Naive thymus-derived CD4-positive, alpha-beta T cell (primary cell): ENCODE measurements at regions not wholly inside any gene's neighbourhood (a gene's known extent, or its start where the extent isn't known, plus 50 kb on each side); places are given as distances from the start of the nearest gene placed in this dataset.

Source experiments
- ATAC-seq: fragments of 150-1000 bp; cut with Tn5 transposase; 2 replicates; pipeline ENCODE4 v1.10.0; 2021; ENCODE audit warnings: mild to moderate bottlenecking, moderate library complexity
- CTCF ChIA-PET: fragments of 350-600 bp; sonication (Branson Sonifier 250); formaldehyde crosslinking; loops from one replicate; lab custom pipeline; 2021; ENCODE audit warnings: antibody characterized with exemption; lab: Charles Lee
- POLR2A ChIA-PET: fragments of 350-600 bp; sonication (Branson Sonifier 250); formaldehyde crosslinking; loops from one replicate; lab custom pipeline; 2021; ENCODE audit warnings: antibody characterized with exemption, inconsistent platforms; lab: Charles Lee
- DNase-seq, 9 donors: peaks; one replicate each; pipeline versions ENCODE4 v3.0.0 to v3.0.0-alpha.2; 2020 to 2022; ENCODE audit warnings: mixed read lengths in 1 of 9
- H3K27ac ChIP-seq: one replicate; pipeline ENCODE4 v1.7.0; 2013; ENCODE audit warnings: mild to moderate bottlenecking, low read depth, low read length, moderate library complexity
- H3K27me3 ChIP-seq, 2 donors: one replicate each; pipeline ENCODE4 v1.7.0; 2013; ENCODE audit warnings: low read length in 2 of 2, mild to moderate bottlenecking in 2 of 2, moderate library complexity in 2 of 2; ENCODE audit not compliant: control insufficient read depth in 2 of 2, insufficient read depth in 2 of 2
- H3K36me3 ChIP-seq, 3 experiments: 1 replicate in 2 of 3; 2 replicates in 1 of 3; pipeline ENCODE4 v1.7.0; 2013; ENCODE audit warnings: low read length in 3 of 3, mild to moderate bottlenecking in 3 of 3, moderate library complexity in 1 of 3; ENCODE audit not compliant: insufficient read depth in 3 of 3, control insufficient read depth in 2 of 3
- H3K4me1 ChIP-seq, 2 donors: one replicate each; pipeline ENCODE4 v1.7.0; 2013; ENCODE audit warnings: low read length in 2 of 2, mild to moderate bottlenecking in 2 of 2, moderate library complexity in 1 of 2; ENCODE audit not compliant: control insufficient read depth in 2 of 2, insufficient read depth in 2 of 2
- H3K4me3 ChIP-seq: 2 replicates; pipeline ENCODE4 v1.7.0; 2013; ENCODE audit warnings: mild to moderate bottlenecking, low read length
- H3K9me3 ChIP-seq, 3 experiments: 1 replicate in 2 of 3; 2 replicates in 1 of 3; pipeline ENCODE4 v1.7.0; 2013; ENCODE audit warnings: low read length in 3 of 3; ENCODE audit not compliant: control insufficient read depth in 2 of 3
- H3K27ac Mint-ChIP-seq, 9 donors: one replicate each; pipeline ENCODE4 v1.8.0; 2020 to 2022; ENCODE audit warnings: mixed read lengths in 9 of 9, mild to moderate bottlenecking in 8 of 9, moderate library complexity in 5 of 9, inconsistent platforms in 2 of 9
- H3K27me3 Mint-ChIP-seq, 5 donors: one replicate each; pipeline ENCODE4 v1.8.0; 2021 to 2022; ENCODE audit warnings: mixed read lengths in 5 of 5, mild to moderate bottlenecking in 1 of 5
- H3K36me3 Mint-ChIP-seq, 5 donors: one replicate each; pipeline ENCODE4 v1.8.0; 2020 to 2022; ENCODE audit warnings: mixed read lengths in 5 of 5, mild to moderate bottlenecking in 3 of 5, inconsistent platforms in 1 of 5
- H3K4me1 Mint-ChIP-seq, 7 donors: one replicate each; pipeline ENCODE4 v1.8.0; 2020 to 2022; ENCODE audit warnings: mixed read lengths in 7 of 7, mild to moderate bottlenecking in 3 of 7, inconsistent platforms in 1 of 7
- H3K4me3 Mint-ChIP-seq, 10 donors: one replicate each; pipeline ENCODE4 v1.8.0; 2020 to 2022; ENCODE audit warnings: mild to moderate bottlenecking in 10 of 10, mixed read lengths in 10 of 10, moderate library complexity in 6 of 10, inconsistent platforms in 2 of 10
- H3K9me3 Mint-ChIP-seq, 11 donors: one replicate each; pipeline ENCODE4 v1.8.0; 2020 to 2022; ENCODE audit warnings: mixed read lengths in 11 of 11, mild to moderate bottlenecking in 4 of 11, inconsistent platforms in 1 of 11, moderate library complexity in 1 of 11
- intact Hi-C, 2 donors: fragments of 100-400 bp; cut with micrococcal nuclease; formaldehyde crosslinking; loops; one replicate each; pipeline ENCODE4 v1.15.1; 2023

DNA sequence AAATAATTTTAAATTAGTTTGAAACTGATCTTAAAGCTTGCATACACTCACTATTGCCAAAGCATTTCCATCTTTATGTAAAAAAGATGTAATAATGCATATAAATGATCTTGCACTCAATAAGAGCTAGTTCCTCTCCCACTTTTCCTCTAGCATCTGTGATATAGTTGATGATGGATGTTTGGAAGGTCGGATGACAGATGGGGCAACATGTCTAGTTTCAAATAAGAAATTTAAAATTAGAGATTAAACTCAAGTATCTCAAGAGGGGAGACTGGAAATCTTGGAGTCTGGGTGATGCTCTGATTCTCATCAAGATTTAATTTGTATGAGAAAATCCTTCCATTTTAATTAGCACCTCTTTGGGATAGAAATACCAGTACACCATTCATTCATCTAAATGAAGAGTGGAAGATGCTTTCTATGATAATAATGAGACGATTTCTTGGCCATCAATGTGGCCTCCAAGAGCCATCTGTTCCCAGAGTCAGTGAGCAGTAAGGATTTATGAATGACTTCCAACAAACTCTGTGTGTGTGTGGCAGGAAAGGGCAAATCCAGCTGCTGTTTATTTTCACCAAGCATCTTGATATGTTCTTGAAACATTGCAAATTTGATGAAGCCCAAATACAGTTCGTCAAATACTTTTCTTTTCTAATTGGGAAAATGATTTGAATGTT is 616.3 kb upstream of the CDH8 start:
- H3K36me3 ChIP-seq = no peaks in the 10 kb centered on the region
- POLR2A ChIA-PET = no interaction called here
- ATAC-seq = no peak

GRCh38 chr16:62648256-62648655 is 612.0 kb upstream of the CDH8 start:
- Mint-ChIP-seq H3K9me3 (peaks cover 3 to 60% (median 20%) of the 10 kb centered on the region in 11 donors), H3K4me3 (no peak overlapping the region), H3K27me3 (no peaks in the 10 kb centered on the region), H3K27ac (no peak overlapping the region), H3K4me1 (no peaks in the 10 kb centered on the region), H3K36me3 (peaks cover 0 to 3% (median 0%) of the 10 kb centered on the region in 5 donors)
- intact Hi-C loops = no loop called here
- no peaks in the 10 kb centered on the region for H3K36me3 ChIP-seq
- H3K4me1 ChIP-seq = no peaks in the 10 kb centered on the region
- ChIA-PET POLR2A (no interaction called here), CTCF (no interaction called here)
- H3K9me3 ChIP-seq = peaks cover 0 to 6% (median 0%) of the 10 kb centered on the region in 3 experiments
- H3K27me3 ChIP-seq = no peaks in the 10 kb centered on the region
- H3K27ac ChIP-seq = no peak overlapping the region
- no peak overlapping the region for H3K4me3 ChIP-seq
- ATAC-seq = no peak
- no peak for DNase-seq

More for the DNA sequence above, 616.3 kb upstream of the CDH8 start:
- H3K27me3 Mint-ChIP-seq = no peaks in the 10 kb centered on the region
- no peaks in the 10 kb centered on the region for H3K9me3 ChIP-seq
- H3K4me3 Mint-ChIP-seq = no peak overlapping the region
- no peak overlapping the region for H3K4me3 ChIP-seq
- no peaks in the 10 kb centered on the region for H3K4me1 ChIP-seq
- H3K27me3 ChIP-seq = no peaks in the 10 kb centered on the region
- no peak for DNase-seq
- CTCF ChIA-PET = no interaction called here
- H3K27ac ChIP-seq = no peak overlapping the region
- no peaks in the 10 kb centered on the region for H3K4me1 Mint-ChIP-seq
- H3K36me3 Mint-ChIP-seq = no peaks in the 10 kb centered on the region
- H3K9me3 Mint-ChIP-seq = peaks cover 4 to 42% (median 18%) of the 10 kb centered on the region in 11 donors
- no peak overlapping the region for H3K27ac Mint-ChIP-seq
- intact Hi-C loops = no loop called here

DNA sequence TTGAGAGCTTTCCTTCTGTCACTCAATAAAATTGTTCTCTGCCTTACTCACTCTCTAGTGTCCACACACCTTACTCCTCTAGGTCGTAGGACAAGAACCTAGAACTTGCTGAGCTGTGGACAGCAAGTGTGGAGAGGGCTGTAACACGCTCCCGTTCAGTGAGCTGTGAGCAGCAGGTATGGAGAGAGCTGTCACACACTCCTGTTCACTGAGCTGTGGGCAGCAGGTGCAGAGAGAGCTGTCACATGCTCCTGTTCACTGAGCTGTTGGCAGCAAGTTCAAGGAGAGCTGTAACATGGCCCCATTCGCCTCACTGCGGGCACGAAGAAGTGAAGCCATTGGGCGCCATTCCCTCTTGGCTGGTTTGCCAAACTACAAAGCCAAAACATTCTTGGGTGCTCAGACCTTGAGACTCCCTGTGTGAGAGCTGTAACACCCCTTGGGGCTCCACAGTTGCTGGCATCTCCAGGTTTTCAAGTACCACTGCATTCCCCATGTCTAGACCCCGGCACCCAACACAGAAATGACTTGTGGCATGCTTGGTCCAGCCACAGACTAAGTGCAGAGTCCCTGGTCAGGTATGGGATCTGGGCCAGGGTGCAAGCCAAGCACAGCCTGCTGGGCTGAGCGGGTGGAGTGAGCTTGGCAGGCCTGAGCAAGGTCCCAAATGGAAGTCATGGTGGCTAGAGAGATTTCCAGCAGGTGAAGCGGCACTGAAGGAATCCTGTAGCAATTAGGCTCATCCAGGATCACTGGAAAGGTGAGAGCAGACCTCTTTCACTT is 608.0 kb upstream of the CDH8 start:
- ChIA-PET CTCF (no interaction called here), POLR2A (no interaction called here)
- H3K27ac ChIP-seq = no peak overlapping the region
- H3K27me3 ChIP-seq = no peaks in the 10 kb centered on the region
- intact Hi-C loops = no loop called here
- ATAC-seq (no peak), DNase-seq (no peak)
- H3K4me1 ChIP-seq = no peaks in the 10 kb centered on the region
- peaks cover 0 to 5% (median 0%) of the 10 kb centered on the region in 7 donors for H3K4me1 Mint-ChIP-seq
- no peak overlapping the region for H3K4me3 Mint-ChIP-seq
- no peak overlapping the region for H3K4me3 ChIP-seq
- peaks cover 0 to 10% (median 0%) of the 10 kb centered on the region in 5 donors for H3K36me3 Mint-ChIP-seq
- peaks cover 0 to 16% (median 0%) of the 10 kb centered on the region in 3 experiments for H3K9me3 ChIP-seq
- H3K27ac Mint-ChIP-seq = no peak overlapping the region
- no peaks in the 10 kb centered on the region for H3K36me3 ChIP-seq
- H3K27me3 Mint-ChIP-seq = no peaks in the 10 kb centered on the region
- H3K9me3 Mint-ChIP-seq = peaks cover 12 to 66% (median 18%) of the 10 kb centered on the region in 11 donors

- no peak for ATAC-seq
- POLR2A ChIA-PET = no interaction called here
- peaks cover 0 to 16% (median 0%) of the 10 kb centered on the region in 3 experiments for H3K9me3 ChIP-seq
- no peaks in the 10 kb centered on the region for H3K4me1 ChIP-seq
- H3K4me3 ChIP-seq = no peak overlapping the region
- H3K4me3 Mint-ChIP-seq = no peak overlapping the region
- peaks cover 0 to 10% (median 0%) of the 10 kb centered on the region in 5 donors for H3K36me3 Mint-ChIP-seq
- CTCF ChIA-PET = no interaction called here
- H3K27ac ChIP-seq = no peak overlapping the region
- H3K27me3 ChIP-seq = no peaks in the 10 kb centered on the region
- peaks cover 0 to 5% (median 0%) of the 10 kb centered on the region in 7 donors for H3K4me1 Mint-ChIP-seq
- no peaks in the 10 kb centered on the region for H3K27me3 Mint-ChIP-seq
- no peak for DNase-seq
- H3K27ac Mint-ChIP-seq = no peak overlapping the region
- intact Hi-C loops = no loop called here
- peaks cover 1 to 64% (median 18%) of the 10 kb centered on the region in 11 donors for H3K9me3 Mint-ChIP-seq
- no peaks in the 10 kb centered on the region for H3K36me3 ChIP-seq
Measured at GRCh38 chr16:62642677-62643076, 606.4 kb upstream of the CDH8 start.

DNA sequence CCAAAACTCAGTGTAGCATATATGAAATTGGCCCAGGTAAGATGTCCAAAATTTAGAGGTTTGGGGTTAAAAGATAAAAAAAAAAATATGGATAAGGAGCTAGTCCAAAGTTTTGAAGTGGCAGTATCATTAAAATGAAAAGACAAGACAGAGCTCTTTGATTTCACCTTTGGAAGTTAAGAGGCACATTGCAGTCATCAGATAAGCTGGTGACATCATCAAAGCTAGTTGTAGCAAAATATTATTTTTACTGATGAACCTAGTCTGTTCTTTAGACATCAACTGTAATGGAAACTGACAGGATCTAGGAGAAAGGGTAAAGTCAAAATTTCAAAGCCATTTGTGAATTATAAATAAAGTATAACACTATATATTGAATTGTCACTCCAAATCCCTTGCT is 603.7 kb upstream of the CDH8 start:
- H3K4me1 Mint-ChIP-seq = peaks cover 0 to 5% (median 0%) of the 10 kb centered on the region in 7 donors
- H3K4me3 Mint-ChIP-seq = no peak overlapping the region
- DNase-seq (no peak), ATAC-seq (no peak)
- H3K36me3 Mint-ChIP-seq = peaks cover 0 to 7% (median 0%) of the 10 kb centered on the region in 5 donors
- Histone ChIP-seq H3K9me3 (peaks cover 0 to 10% (median 0%) of the 10 kb centered on the region in 3 experiments), H3K4me3 (no peak overlapping the region), H3K36me3 (no peaks in the 10 kb centered on the region), H3K4me1 (no peaks in the 10 kb centered on the region), H3K27me3 (no peaks in the 10 kb centered on the region), H3K27ac (no peak overlapping the region)
- intact Hi-C loops = no loop called here
- H3K27me3 Mint-ChIP-seq = no peaks in the 10 kb centered on the region
- H3K9me3 Mint-ChIP-seq = peaks cover 0 to 57% (median 14%) of the 10 kb centered on the region in 11 donors
- ChIA-PET CTCF (no interaction called here), POLR2A (interaction anchor here (0.7 kb wide), 1 partner anchor 749 kb away, joined by 3 read pairs; no protein-coding TSS in a partner anchor)
- H3K27ac Mint-ChIP-seq = no peak overlapping the region

DNA sequence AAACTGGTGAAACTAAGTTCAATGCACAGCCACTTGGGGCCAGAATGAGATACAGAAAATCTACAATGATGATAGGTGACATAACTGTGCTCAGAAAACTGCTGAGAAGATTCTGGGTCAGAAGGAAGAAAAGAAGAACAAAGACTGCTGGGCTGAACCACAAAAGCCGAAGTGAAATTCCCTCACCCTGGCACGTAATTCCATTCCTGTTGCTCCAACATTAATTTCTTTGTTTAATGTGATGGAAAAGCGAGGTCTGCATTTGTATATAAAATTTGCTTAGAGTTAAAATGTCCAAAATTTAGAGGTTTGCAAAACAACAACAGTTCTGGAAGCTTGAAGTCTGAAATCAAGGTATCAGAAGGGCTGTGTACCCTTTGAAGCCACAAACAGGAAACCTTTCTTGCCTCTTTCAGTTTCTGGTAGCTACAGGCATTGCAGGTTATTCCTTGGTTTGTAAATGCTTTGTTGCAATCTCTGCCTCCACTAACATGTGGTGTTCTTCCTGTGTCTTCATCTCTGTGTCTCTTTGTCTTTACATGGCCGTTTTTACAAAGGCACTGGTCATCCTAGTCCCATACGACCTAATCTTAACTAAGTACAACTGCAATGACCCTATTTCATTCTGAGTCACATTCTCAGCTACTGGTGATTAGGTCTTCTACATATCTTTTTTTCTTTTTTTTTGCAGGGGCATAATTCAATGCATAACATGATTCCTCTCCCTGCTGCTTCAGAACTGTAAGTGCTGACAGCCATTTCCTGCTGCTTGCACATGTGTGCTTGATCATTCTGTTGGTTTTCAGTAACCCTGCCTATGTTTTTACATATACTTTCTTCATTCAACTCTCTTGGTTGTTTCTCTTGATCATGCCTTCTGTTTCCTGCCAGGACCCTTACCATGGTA is 603.0 kb upstream of the CDH8 start:
- Mint-ChIP-seq H3K27ac (peak overlapping the region in 1 of 9 donors; percentile 3), H3K9me3 (peaks cover 0 to 57% (median 14%) of the 10 kb centered on the region in 11 donors), H3K27me3 (no peaks in the 10 kb centered on the region), H3K4me1 (peaks cover 0 to 5% (median 0%) of the 10 kb centered on the region in 7 donors), H3K36me3 (peaks cover 0 to 7% (median 0%) of the 10 kb centered on the region in 5 donors), H3K4me3 (peak overlapping the region in 2 of 10 donors; percentile 15 to 23)
- Histone ChIP-seq H3K4me3 (no peak overlapping the region), H3K4me1 (no peaks in the 10 kb centered on the region), H3K36me3 (no peaks in the 10 kb centered on the region), H3K27me3 (no peaks in the 10 kb centered on the region), H3K27ac (no peak overlapping the region), H3K9me3 (peaks cover 0 to 12% (median 0%) of the 10 kb centered on the region in 3 experiments)
- POLR2A ChIA-PET = interaction anchor here (0.7 kb wide), 1 partner anchor 748 kb away, joined by 3 read pairs; no protein-coding TSS in a partner anchor
- ATAC-seq (no peak), DNase-seq (peak in 1 of 9 donors; percentile 4)
- CTCF ChIA-PET = interaction anchor here (0.6 kb wide), 1 partner anchor 284 kb away, joined by 3 read pairs; no protein-coding TSS in a partner anchor
- intact Hi-C loops = no loop called here
